ENCODE measurements at regions not wholly inside any gene's neighbourhood (a gene's known extent, or its start where the extent isn't known, plus 50 kb on each side); places are given as distances from the start of the nearest gene placed in this dataset.

DNA sequence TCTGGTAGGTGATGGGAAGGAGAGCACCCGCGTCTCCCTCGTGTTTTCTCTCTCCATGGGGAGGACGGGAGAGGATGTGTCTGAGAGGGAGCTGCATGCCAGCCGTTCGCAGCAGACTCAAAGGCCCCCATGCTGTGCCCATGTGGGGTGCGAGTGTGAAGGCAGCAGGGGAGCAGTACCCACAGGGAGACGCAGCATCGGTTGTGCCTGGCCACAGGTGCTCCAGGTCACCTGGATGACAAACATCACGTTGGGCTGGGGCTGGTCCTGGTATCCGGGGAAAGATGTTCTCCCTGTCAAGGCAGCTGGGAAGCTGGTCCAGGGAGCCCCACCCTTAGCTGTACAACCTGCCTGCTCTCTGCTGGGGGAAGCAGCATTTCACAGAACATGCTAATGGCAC is 119.5 kb upstream of the SALL3 start:
- TF ChIP-seq CTCF (IDR thresholded peaks at IDR 0.05) (no peak), POLR2AphosphoS5 (IDR thresholded peaks at IDR 0.05; ENCODE audit: insufficient read depth in 1 of 2, low read depth in 1 of 2) (no peak)

Data from vagina (tissue), 2 donors.